ENCODE measurements at regions not wholly inside any gene's neighbourhood (a gene's known extent, or its start where the extent isn't known, plus 50 kb on each side); places are given as distances from the start of the nearest gene placed in this dataset.

- DNase-seq = no peak
Observed at GRCh38 chr5:164357395-164358033, 852.1 kb downstream of the MAT2B start.

DNA sequence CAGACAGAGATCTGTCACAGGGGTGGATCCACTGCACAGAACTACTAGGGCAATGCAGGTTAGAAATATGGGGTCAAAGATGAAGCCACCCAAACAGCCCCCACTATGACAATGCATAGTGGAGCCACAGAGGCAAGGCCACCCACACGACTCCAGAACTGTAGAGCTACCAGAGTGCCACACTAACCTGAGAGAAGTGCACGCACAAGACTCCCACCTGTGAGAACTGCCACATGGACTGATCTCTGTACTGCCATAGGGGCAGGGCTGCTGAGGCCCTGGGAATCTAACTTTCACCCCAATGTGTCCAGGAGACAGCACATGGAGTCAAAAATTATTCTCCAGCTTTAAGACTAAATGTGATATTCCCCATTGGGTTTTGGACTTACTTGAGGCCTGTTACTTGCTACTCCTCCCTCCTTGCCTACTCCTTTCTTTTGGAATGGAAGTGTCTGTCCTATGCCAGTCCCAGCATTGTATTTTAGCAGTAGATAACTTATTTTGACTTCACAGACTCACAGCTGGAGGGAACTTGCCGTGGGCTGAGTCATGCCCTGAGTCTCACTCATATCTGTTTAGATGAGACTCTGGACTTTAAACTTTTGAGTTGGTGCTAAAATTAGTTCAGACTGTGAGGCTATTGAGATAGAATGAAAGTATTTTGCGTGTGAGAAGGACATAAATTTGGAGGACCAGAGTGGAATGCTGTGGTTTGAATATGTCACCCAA is 853.3 kb downstream of the MAT2B start:
- no peak for DNase-seq

DNA sequence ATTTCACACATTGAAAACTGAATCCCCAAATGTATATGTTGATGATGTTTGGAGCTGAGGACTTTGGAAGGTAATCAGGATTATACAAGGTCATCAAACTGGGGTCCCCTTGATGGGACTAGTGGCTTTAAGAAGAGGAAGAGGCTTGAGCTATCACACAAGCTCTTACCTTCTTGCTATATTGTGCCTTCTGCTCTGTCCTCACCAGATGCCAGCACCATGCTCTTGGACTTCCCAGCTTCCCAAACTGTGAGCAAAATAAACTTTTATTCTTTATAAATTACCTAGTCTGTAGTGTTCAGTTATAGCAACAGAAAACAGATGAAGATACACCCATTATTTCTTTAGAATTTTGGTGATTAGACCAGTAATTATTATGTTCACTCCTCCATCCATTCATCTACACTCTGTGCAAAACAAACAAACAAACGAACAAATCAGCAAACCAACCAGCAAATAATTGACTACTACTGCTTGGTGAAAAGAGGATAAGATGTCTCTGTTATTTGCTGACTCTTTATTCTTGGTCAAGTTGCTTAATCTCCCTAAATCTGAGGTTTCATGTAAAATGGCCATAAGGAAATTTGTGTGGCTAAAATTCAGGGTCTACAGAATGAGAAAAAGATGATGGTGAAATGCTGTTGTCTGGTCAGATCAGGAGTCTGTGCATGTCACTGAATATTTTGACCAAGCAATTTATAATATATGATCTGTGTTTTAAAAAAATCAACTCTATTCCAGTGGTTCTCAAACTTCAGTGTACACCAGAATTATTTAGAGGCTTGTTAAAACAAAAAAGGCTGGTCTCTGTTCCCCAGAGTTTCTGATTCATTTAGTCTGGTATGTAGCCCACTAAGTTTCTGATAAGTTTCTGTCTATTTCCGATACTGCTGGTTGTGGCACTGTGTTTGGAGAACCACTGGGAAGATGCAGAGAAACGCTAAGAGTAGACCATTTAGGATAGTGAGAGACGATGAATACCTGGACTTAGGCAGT is 854.1 kb downstream of the MAT2B start:
- DNase-seq = no peak

DNA sequence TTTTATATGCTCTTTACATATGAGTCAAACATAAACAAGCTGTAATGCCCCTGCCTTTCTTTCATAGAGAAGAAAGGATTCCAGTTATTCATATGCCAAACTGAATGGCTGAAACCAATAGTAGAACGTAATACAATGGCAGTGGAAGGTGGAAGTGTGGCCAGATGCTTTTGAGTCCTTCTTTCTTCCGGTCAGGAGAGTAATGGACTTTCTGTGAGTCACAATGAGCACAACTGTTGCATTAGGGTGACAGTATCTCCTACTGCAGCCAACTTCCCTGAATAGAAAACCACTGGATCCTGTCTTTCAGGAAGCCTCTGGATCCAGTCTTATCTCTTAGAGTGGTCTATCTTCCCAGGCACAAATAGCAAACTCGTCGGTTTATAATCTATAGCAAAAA is 855.2 kb downstream of the MAT2B start:
- no peak for DNase-seq

GRCh38 chr5:164361986-164362385 is 856.6 kb downstream of the MAT2B start:
- peak; percentile 19 for DNase-seq

DNA sequence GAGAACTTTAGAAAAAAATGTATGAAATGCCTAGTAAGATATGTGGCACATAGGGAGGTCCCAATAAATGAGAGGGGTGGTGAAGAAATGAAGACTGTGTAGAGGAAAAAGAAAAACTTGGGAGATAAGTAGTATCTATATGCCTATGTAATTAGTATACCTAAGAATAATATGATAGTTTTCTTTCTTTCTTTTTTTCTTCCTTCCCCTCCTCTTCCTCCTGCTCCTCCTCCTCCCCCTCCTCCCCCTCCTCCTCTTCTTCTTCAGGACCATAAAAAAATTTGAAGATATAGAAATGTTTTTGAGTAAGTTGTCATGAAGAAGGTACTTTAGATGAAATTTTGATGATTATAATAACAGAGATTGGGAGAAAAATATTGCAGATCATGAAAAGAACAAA is 857.4 kb downstream of the MAT2B start:
- no peak for DNase-seq

DNA sequence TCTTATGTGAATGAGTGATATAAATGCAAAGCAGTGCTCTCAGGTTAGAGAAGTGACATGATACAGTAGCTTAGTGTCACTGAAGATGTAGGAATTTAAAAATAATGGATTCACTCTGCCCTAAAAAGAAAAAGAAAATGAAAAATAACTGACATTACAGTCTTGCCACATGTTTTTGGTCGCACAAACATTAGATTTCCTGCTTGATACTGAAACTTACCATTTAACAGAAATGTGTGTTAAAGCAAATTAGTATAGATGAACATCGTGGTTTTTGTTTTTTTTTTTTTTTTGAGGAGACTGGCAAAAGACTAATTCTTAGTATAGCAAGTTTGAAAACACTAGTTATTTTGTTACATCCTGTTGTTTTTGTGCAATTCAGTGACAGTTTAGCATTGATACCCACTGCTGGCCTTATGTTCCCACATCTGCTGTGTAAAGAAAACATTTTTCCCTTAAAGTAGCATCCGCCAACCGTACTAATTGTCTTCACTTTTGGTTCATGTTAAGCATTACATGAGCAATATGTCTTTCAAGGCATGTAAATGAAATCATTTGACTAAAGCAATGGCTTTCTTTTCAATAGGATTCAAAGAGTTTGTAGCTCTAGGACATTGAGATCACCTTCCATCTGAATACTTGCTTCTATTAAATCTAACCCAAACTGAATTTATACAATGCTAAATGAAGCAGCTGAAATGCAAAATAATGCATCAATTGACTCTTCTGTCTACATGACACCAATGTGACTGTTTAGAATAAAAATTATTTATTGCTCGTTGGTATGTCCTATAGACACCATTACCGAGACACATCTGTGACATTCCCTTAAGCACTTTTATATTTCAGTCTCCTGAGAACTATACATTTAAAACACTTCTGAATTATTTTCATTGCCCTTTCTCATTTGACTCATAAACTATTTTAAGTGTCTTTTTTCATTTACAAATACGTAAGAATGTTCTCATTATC is 859.1 kb downstream of the MAT2B start:
- DNase-seq = no peak

DNA sequence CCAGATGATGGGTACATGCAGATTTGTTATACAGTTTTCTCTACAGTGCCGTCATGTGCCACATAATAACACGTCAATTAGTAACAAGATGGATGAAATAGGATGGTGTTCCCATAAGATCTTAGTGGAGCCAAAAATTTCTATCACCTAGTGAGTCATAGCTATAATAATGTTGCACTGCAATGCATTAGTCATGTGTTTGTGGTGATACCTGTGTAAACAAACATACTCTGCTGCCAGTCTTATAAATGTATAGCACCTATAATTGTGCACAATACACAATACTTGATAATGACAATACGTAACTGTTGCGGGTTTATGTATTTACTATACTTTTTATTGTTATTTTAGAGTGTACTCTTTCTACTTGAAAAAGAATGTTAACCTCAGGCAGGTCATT is 865.4 kb downstream of the MAT2B start:
- DNase-seq = no peak

DNA sequence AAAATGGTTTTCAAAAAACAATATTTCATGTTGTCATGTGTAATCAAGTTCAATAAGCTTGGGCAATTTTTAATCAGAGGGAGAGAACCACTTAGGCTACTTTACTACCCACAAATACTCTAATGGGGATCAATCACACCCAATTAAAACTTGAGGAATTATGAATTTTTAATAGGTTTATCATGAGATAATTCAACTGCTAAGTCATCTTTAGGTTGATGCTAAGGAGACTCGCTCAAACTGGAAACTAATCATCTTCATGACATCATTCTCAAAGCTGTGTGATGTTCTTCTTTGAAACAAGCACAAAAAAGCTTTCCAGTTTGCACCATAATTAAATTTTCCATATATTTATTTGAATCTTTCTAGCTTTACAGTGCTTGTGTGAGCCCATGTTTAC is 867.5 kb downstream of the MAT2B start:
- no peak for DNase-seq

DNA sequence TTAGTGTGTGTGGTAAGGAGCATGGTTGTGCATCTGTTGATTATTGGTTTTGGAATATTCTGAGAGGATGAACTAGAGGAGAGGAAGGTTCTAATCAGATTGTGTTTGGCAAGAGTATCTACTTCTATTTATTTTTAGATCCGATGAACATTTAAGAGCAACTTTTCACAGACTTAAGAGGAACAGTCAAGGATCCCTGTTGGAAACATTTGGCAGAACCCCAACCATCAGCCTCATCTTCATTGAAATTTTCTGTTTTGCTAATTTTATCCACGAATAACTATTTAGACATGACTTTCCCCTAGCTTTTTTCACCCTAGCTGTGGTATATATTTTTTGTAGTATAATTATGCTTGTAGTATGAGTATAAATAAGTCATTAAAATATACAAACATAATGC is 868.5 kb downstream of the MAT2B start:
- no peak for DNase-seq

DNA sequence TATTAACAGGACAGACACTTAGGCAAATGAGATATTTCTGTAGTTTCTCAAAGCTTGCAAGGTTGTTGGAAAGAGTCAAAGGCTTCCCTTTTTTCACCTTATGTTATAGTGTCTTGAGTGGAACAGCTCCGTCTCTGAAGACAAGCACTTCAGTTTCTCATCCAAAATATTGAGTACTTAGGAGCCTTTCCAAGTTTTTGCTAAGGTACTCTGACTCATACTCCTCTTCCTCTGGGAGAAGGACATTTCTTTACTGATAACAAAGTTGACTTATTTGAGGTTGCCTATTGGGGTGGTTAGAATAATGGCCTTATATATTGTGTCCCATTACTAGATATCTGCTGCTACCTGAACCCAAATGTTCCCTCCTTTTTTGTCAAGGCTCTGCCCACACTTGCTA is 869.6 kb downstream of the MAT2B start:
- no peak for DNase-seq

DNA sequence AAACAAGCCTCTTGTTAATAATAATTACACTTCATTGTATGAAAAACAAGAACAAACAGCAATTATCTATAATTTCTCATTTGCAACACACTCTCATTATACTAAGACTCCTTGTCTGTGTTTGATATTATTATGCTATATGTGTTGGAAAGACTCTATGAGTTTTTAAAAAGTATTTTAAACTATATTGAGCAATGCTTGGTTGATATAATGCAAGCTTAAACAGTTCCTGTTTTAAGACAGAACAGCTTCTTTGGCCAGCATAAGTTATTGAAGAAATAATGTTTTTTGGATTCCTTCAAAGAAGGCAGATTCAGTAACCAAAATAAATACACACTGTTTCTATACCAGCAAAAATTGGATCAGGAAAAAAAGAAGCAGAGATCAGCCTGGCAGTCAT is 871.4 kb downstream of the MAT2B start:
- DNase-seq = no peak

- DNase-seq = no peak
Observed at GRCh38 chr5:164377746-164378145, 872.3 kb downstream of the MAT2B start.

DNA sequence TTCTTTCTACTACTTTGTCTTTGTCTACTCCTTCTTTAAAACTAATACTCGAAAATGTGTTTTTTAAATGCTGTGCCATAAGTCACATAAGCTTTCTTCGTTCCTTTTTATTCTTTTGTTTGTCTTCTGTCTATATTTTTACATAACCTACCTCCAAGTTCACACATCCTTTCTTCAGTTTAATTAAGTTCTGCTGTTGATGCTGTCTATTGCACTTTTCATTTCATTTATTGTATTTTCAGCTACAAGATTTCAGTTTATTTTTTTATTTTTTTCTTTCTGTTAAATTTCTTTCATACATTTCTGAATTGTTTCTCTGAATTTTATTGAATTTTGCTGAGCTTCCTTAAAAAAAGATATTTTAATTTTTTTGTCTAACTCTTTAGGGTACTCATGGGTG is 878.2 kb downstream of the MAT2B start:
- DNase-seq = no peak

DNA sequence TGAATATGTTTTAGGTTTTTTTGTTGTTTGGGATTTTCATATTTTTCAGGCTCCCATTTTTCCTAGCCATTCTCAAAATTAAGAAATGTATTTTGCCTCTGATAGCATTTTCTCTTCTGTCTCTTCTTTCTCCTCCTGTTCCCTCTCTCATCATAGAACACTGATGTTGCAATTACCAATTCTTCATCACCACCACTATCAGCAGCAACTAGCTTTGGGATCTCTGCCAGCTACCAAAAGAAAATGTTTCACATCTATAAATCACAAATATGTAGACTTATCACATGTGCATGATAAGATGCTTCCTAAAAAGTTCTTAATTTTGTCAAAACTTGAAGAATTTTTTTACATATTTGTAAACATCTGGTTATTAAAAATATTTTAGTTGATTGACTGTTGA is 887.1 kb downstream of the MAT2B start:
- no peak for DNase-seq

DNA sequence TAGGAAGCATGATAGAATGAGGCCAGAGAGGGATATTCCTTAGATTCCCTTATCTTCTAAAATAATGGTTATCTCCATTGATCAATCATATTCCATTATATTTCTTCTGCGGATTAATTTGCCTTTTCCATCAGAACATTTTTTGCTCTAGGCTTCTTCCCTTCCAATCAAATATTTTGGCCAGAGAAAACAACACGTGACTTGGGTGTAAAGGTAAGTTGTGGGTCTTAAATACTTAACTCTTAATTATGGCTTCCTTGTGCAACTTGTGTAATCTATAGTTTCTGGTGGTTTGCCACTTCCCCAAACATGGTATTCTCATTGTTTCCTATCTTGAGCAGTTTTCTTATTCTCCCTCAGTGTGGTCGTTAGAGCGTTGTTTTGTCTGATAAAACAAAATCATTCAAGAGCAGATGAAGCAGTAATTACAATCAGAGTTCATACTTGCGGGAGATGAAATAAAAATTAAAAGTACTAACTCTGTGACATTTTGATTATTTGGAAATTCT is 889.3 kb downstream of the MAT2B start:
- no peak for DNase-seq

DNA sequence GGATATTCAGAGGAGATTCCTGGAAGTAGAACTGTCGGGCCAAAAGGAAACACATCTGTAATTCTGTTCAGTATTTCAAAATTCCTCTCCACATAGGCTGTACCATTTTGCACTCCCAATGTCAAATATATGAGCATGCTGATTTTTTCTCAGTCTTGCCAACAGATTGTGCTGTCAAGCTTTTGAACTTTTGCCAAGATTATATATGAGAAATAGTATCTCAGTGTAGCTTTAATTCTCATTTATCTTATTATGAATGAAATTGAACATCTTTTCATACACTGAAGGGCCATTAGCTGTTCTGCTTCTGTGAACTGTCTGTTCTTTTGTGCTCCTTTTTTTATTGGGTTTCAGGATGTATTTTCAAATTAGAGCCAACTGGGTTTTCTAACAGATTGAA is 907.1 kb downstream of the MAT2B start:
- no peak for DNase-seq

- DNase-seq = no peak
Observed at GRCh38 chr5:164420161-164420560, 914.7 kb downstream of the MAT2B start.

GRCh38 chr5:164422400-164422799 is 917.0 kb downstream of the MAT2B start:
- no peak for DNase-seq

DNA sequence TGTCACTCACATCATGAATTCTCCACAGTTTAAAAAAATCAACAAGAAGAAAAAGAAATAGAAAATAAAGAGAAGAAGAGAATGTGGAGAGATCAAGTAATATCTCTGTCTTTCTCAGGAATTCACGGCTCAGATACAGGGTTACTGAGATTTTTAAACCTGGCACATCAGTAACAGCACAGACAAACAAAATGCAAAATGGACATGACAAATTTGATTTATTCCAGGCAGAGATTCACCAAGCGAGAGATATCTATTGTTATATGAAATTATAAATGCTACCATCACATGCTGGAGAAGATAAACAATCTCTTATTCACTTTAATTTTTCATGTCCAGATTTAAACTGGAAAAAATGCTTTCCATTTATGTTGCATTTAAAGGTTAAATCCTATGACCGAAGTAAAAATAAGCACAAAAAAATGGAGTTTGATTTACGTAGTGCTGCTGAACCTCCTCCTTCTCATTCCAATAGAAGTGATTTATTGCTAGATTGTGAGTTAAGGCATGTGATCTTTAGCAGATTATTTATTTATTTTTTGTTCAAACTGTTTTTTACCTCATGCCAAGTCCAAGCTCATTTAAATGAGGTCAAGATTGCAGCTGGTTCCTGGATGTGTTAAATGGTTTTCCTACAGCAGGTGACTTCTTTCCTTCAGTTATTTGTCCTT is 926.4 kb downstream of the MAT2B start:
- DNase-seq = no peak

- DNase-seq = no peak
Observed at GRCh38 chr5:164433106-164433870, 927.9 kb downstream of the MAT2B start.
